ENCODE measurements at regions not wholly inside any gene's neighbourhood (a gene's known extent, or its start where the extent isn't known, plus 50 kb on each side); places are given as distances from the start of the nearest gene placed in this dataset.

GRCh38 chr2:38461470-38461869 is 84.4 kb upstream of the ATL2 start:
- Histone ChIP-seq H3K27ac (ENCODE audit: control insufficient read depth, insufficient read depth) (no peak overlapping the region), H3K9ac (ENCODE audit: control insufficient read depth, insufficient read depth, low read length) (no peak overlapping the region), H4K20me1 (ENCODE audit: control insufficient read depth, insufficient read depth) (no peaks in the 10 kb centered on the region), H3K79me2 (ENCODE audit: control insufficient read depth, insufficient read depth, low read length) (no peaks in the 10 kb centered on the region), H2AFZ (ENCODE audit: control insufficient read depth, low read depth, low read length) (no peak overlapping the region), H3K9me3 (replicated peaks; ENCODE audit: control insufficient read depth, insufficient read depth, low read length) (no peaks in the 10 kb centered on the region), H3K27me3 (replicated peaks in 1 of 2; ENCODE audit: control insufficient read depth in 2 of 2, insufficient read depth in 2 of 2, low read length in 1 of 2) (no peaks in the 10 kb centered on the region), H3K4me1 (ENCODE audit: control insufficient read depth, insufficient read depth, low read length) (no peaks in the 10 kb centered on the region), H3K4me3 (no peak overlapping the region), H3K36me3 (ENCODE audit: control insufficient read depth in 2 of 2, insufficient read depth in 2 of 2, low read length in 1 of 2) (no peaks in the 10 kb centered on the region), H3K4me2 (ENCODE audit: control insufficient read depth, insufficient read depth) (no peak overlapping the region)
- DNase-seq (ENCODE audit: low read depth, low spot score) = no peak
- no peak for ATAC-seq
- SMC1A ChIA-PET (ENCODE audit: uncharacterized antibody, unreplicated experiment) = interaction anchor here (1.1 to 1.6 kb wide), 3 partner anchors 86 to 145 kb away, joined by 3 to 6 read pairs (median 4); no protein-coding TSS in a partner anchor
- POLR2A ChIA-PET = interaction anchor here (0.7 kb wide), 1 partner anchor 96 kb away, joined by 3 read pairs; no protein-coding TSS in a partner anchor
- TF ChIP-seq CEBPB (IDR thresholded peaks at IDR 0.05; ENCODE audit: borderline replicate concordance in 1 of 2, low read depth in 2 of 2, low read length in 2 of 2) = no peak
- TF ChIP-seq TCF12 (IDR thresholded peaks at IDR 0.05; ENCODE audit: low read depth, low read length) = no peak
- no peak for TF ChIP-seq KAT2A (conservative IDR thresholded peaks at IDR 0.05; ENCODE audit: control insufficient read depth, low read depth, low read length)
- no peak for TF ChIP-seq ATF2 (IDR thresholded peaks at IDR 0.05; ENCODE audit: low read length)
- no TSS peak for BruUV-seq (replicated peaks)
- RAD21 ChIA-PET (ENCODE audit: unreplicated experiment) = no interaction called here
- CTCF ChIA-PET = interaction anchor here (0.6 kb wide), 1 partner anchor 286 kb away, joined by 4 read pairs; no protein-coding TSS in a partner anchor
- 50% methylated on average over 1 of the region's 1 CpG for WGBS (ENCODE audit: insufficient coverage, insufficient replicate concordance, low lambda C conversion rate, missing lambda C conversion rate)
- FAIRE-seq = no peak
- intact Hi-C loops (cut with micrococcal nuclease; ENCODE audit: unreplicated experiment) = no loop called here
- in situ Hi-C loops (cut with MboI) = no loop called here

GRCh38 chr2:38460313-38460712 is 83.2 kb upstream of the ATL2 start:
- WGBS (ENCODE audit: insufficient coverage, insufficient replicate concordance, low lambda C conversion rate, missing lambda C conversion rate) = 66% methylated on average over 3 of the region's 3 CpGs
- FAIRE-seq = no peak
- no peaks in the 10 kb centered on the region for H3K27me3 ChIP-seq (replicated peaks in 1 of 2; ENCODE audit: control insufficient read depth in 2 of 2, insufficient read depth in 2 of 2, low read length in 1 of 2)

More at GRCh38 chr2:38460313-38460712, 83.2 kb upstream of the ATL2 start:
- H3K79me2 ChIP-seq (ENCODE audit: control insufficient read depth, insufficient read depth, low read length) = no peaks in the 10 kb centered on the region
- H3K4me3 ChIP-seq = no peak overlapping the region
- CTCF ChIA-PET = interaction anchor here (1.0 kb wide), 1 partner anchor 84 kb away, joined by 4 read pairs; no protein-coding TSS in a partner anchor
- SMC1A ChIA-PET (ENCODE audit: uncharacterized antibody, unreplicated experiment) = interaction anchor here (1.1 to 1.6 kb wide), 3 partner anchors 85 to 144 kb away, joined by 3 to 6 read pairs (median 4); no protein-coding TSS in a partner anchor
- ATAC-seq = no peak
- no peaks in the 10 kb centered on the region for H3K9me3 ChIP-seq (replicated peaks; ENCODE audit: control insufficient read depth, insufficient read depth, low read length)
- no peak overlapping the region for H2AFZ ChIP-seq (ENCODE audit: control insufficient read depth, low read depth, low read length)
- no peak overlapping the region for H3K27ac ChIP-seq (ENCODE audit: control insufficient read depth, insufficient read depth)
- RAD21 ChIA-PET (ENCODE audit: unreplicated experiment) = no interaction called here
- H3K4me1 ChIP-seq (ENCODE audit: control insufficient read depth, insufficient read depth, low read length) = no peaks in the 10 kb centered on the region
- H3K36me3 ChIP-seq (ENCODE audit: control insufficient read depth in 2 of 2, insufficient read depth in 2 of 2, low read length in 1 of 2) = no peaks in the 10 kb centered on the region
- no peaks in the 10 kb centered on the region for H4K20me1 ChIP-seq (ENCODE audit: control insufficient read depth, insufficient read depth)
- POLR2A ChIA-PET = no interaction called here
- no peak for TF ChIP-seq RB1 (IDR thresholded peaks at IDR 0.05; ENCODE audit: borderline replicate concordance)
- no peak for TF ChIP-seq RELB (IDR thresholded peaks at IDR 0.05; ENCODE audit: low read depth)
- TF ChIP-seq E2F8 (IDR thresholded peaks at IDR 0.05; ENCODE audit: low read depth, partially characterized antibody) = no peak
- TF ChIP-seq IKZF1 (conservative IDR thresholded peaks at IDR 0.05) = no peak
- TF ChIP-seq FOXK2 (IDR thresholded peaks at IDR 0.05) = no peak
- BruUV-seq (replicated peaks) = no TSS peak
- H3K9ac ChIP-seq (ENCODE audit: control insufficient read depth, insufficient read depth, low read length) = no peak overlapping the region
- in situ Hi-C loops (cut with MboI) (no loop called here), intact Hi-C loops (cut with micrococcal nuclease; ENCODE audit: unreplicated experiment) (no loop called here)
- no peak for DNase-seq (ENCODE audit: low read depth, low spot score)
- H3K4me2 ChIP-seq (ENCODE audit: control insufficient read depth, insufficient read depth) = no peak overlapping the region
